NB4 (cell line): ENCODE measurements at regions not wholly inside any gene's neighbourhood (a gene's known extent, or its start where the extent isn't known, plus 50 kb on each side); places are given as distances from the start of the nearest gene placed in this dataset.

ENCODE experiments used
- POLR2A ChIP-seq: IDR thresholded peaks from 2 replicates; pipeline ENCODE4 v1.6.1; 2011; ENCODE audit warnings: mild to moderate bottlenecking; ENCODE audit not compliant: insufficient read length; ENCODE audit errors: extremely low read depth
- TF ChIP-seq, protein P1 (sequence below): IDR thresholded peaks from one replicate; pipeline ENCODE4 v1.5.1; 2012; ENCODE audit warnings: low read depth, low read length

DNA sequence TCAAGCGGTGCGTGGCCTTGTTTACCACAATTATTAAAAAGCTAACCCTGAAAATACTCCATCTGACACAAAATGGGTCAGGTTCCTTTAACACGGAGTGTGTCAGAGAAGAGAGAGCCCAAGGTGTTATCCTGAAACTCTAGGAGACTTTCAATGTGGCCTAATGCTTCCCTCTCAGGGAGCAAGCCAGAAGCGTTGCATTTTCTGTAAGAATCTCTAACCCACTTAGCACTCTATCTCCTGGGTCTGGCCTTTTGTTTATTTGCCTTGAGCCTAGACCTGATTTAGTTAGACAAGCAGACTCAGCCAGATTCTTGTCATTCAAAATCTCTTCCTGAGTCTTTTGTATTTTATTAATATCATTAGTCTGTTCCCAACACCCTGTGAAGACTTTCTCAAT, 184.0 kb upstream of the SYT1 start:
- TF ChIP-seq, protein P1, sequence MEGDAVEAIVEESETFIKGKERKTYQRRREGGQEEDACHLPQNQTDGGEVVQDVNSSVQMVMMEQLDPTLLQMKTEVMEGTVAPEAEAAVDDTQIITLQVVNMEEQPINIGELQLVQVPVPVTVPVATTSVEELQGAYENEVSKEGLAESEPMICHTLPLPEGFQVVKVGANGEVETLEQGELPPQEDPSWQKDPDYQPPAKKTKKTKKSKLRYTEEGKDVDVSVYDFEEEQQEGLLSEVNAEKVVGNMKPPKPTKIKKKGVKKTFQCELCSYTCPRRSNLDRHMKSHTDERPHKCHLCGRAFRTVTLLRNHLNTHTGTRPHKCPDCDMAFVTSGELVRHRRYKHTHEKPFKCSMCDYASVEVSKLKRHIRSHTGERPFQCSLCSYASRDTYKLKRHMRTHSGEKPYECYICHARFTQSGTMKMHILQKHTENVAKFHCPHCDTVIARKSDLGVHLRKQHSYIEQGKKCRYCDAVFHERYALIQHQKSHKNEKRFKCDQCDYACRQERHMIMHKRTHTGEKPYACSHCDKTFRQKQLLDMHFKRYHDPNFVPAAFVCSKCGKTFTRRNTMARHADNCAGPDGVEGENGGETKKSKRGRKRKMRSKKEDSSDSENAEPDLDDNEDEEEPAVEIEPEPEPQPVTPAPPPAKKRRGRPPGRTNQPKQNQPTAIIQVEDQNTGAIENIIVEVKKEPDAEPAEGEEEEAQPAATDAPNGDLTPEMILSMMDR: no peak
- TF ChIP-seq POLR2A: no peak
